Thoracic aorta (tissue), 2 donors: ENCODE measurements at regions not wholly inside any gene's neighbourhood (a gene's known extent, or its start where the extent isn't known, plus 50 kb on each side); places are given as distances from the start of the nearest gene placed in this dataset.
"Not testable (repeated sequence)": the region's sequence is repeated elsewhere in the genome, so short reads cannot be mapped to it uniquely, and the experiment has no call there.

Experiments used
- ATAC-seq: fragments of 150-250 bp; one replicate; pipeline ENCODE4 v1.8.0; 2017; ENCODE audit warnings: low read depth; ENCODE audit not compliant: insufficient number of reproducible peaks, low FRiP score
- DNase-seq: peaks from one replicate; pipeline ENCODE4 v3.0.0-alpha.2; 2020; ENCODE audit warnings: low spot score
- H3K27ac ChIP-seq, 2 donors: fragments of 200-600 bp; sonication (generic); 1 replicate in 1 of 2; 2 replicates in 1 of 2; pipeline ENCODE4 v1.5.1; 2016; ENCODE audit warnings: mild to moderate bottlenecking in 2 of 2, moderate library complexity in 2 of 2
- H3K27me3 ChIP-seq: fragments of 200-600 bp; sonication (generic); replicated peaks from 2 replicates; pipeline ENCODE4 v1.6.0; 2016; ENCODE audit warnings: mild to moderate bottlenecking; ENCODE audit not compliant: insufficient read depth
- H3K36me3 ChIP-seq: fragments of 200-600 bp; sonication (generic); one replicate; pipeline ENCODE4 v1.5.1; 2016
- H3K4me1 ChIP-seq, 2 donors: fragments of 200-600 bp; sonication (generic); 1 replicate in 1 of 2; 2 replicates in 1 of 2; pipeline versions ENCODE4 v1.5.1 to v1.6.0; 2016; ENCODE audit warnings: low read depth in 2 of 2, mild to moderate bottlenecking in 1 of 2; ENCODE audit not compliant: control insufficient read depth in 1 of 2
- H3K4me3 ChIP-seq: fragments of 200-600 bp; sonication (generic); 2 replicates; pipeline ENCODE4 v1.5.1; 2016; ENCODE audit warnings: mild to moderate bottlenecking
- H3K9me3 ChIP-seq: fragments of 200-600 bp; sonication (generic); 2 replicates; pipeline ENCODE4 v1.5.1; 2016
- CTCF ChIP-seq: fragments of 200-600 bp; sonication (generic); IDR thresholded peaks from one replicate; pipeline ENCODE4 v1.5.1; 2019; ENCODE audit warnings: antibody characterized with exemption

- Histone ChIP-seq H3K4me1 (peaks cover 5 to 14% of the 10 kb centered on the region in 2 donors), H3K36me3 (no peaks in the 10 kb centered on the region), H3K4me3 (no peak overlapping the region), H3K27ac (no peak overlapping the region), H3K9me3 (no peaks in the 10 kb centered on the region), H3K27me3 (no peaks in the 10 kb centered on the region)
- ATAC-seq (no peak), DNase-seq (no peak)
- no peak for TF ChIP-seq CTCF
Observed at GRCh38 chr1:58964880-58965279, 181.0 kb upstream of the JUN start.

- DNase-seq (no peak), ATAC-seq (no peak)
- H3K4me3 ChIP-seq = no peak overlapping the region
- no peak overlapping the region for H3K27ac ChIP-seq
- no peak for TF ChIP-seq CTCF
- H3K4me1 ChIP-seq = peaks cover 5 to 14% of the 10 kb centered on the region in 2 donors
- H3K36me3 ChIP-seq = no peaks in the 10 kb centered on the region
- H3K27me3 ChIP-seq = no peaks in the 10 kb centered on the region
- no peaks in the 10 kb centered on the region for H3K9me3 ChIP-seq
Observed at GRCh38 chr1:58966103-58966916, 182.5 kb upstream of the JUN start.

GRCh38 chr1:58966917-58967740, 183.3 kb upstream of the JUN start:
- H3K36me3 ChIP-seq = no peaks in the 10 kb centered on the region
- no peak for TF ChIP-seq CTCF
- H3K9me3 ChIP-seq = no peaks in the 10 kb centered on the region
- DNase-seq = no peak
- peaks cover 5 to 14% of the 10 kb centered on the region in 2 donors for H3K4me1 ChIP-seq
- no peaks in the 10 kb centered on the region for H3K27me3 ChIP-seq
- no peak overlapping the region for H3K4me3 ChIP-seq
- ATAC-seq = no peak
- H3K27ac ChIP-seq = no peak overlapping the region

- DNase-seq = peak; percentile 33
- no peaks in the 10 kb centered on the region for H3K36me3 ChIP-seq
- ATAC-seq = peak; percentile 69
- peaks cover 5 to 14% of the 10 kb centered on the region in 2 donors for H3K4me1 ChIP-seq
- TF ChIP-seq CTCF = peak; percentile 18
- no peaks in the 10 kb centered on the region for H3K9me3 ChIP-seq
- H3K4me3 ChIP-seq = no peak overlapping the region
- H3K27me3 ChIP-seq = no peaks in the 10 kb centered on the region
- peak overlapping the region; percentile 85 to 90 for H3K27ac ChIP-seq
Observed at GRCh38 chr1:58968360-58968952, 184.6 kb upstream of the JUN start.

- DNase-seq, H3K36me3 ChIP-seq, ATAC-seq, H3K4me3 ChIP-seq, H3K27me3 ChIP-seq, H3K9me3 ChIP-seq: not testable (repeated sequence)
- peaks cover 5 to 14% of the 10 kb centered on the region in 2 donors for H3K4me1 ChIP-seq
- H3K27ac ChIP-seq = peak overlapping the region; percentile 47 to 90
Observed at GRCh38 chr1:58969176-58969575, 185.3 kb upstream of the JUN start.
